DLD1 (cell line): ENCODE measurements at regions not wholly inside any gene's neighbourhood (a gene's known extent, or its start where the extent isn't known, plus 50 kb on each side); places are given as distances from the start of the nearest gene placed in this dataset.
"Not testable (repeated sequence)": the region's sequence is repeated elsewhere in the genome, so short reads cannot be mapped to it uniquely, and the experiment has no call there.

Experiments used
- in situ Hi-C: cut with HindIII; loops from 2 replicates; pipeline ENCODE4 v1.10.0; 2017; ENCODE audit warnings: low sequenced_read_pairs

DNA sequence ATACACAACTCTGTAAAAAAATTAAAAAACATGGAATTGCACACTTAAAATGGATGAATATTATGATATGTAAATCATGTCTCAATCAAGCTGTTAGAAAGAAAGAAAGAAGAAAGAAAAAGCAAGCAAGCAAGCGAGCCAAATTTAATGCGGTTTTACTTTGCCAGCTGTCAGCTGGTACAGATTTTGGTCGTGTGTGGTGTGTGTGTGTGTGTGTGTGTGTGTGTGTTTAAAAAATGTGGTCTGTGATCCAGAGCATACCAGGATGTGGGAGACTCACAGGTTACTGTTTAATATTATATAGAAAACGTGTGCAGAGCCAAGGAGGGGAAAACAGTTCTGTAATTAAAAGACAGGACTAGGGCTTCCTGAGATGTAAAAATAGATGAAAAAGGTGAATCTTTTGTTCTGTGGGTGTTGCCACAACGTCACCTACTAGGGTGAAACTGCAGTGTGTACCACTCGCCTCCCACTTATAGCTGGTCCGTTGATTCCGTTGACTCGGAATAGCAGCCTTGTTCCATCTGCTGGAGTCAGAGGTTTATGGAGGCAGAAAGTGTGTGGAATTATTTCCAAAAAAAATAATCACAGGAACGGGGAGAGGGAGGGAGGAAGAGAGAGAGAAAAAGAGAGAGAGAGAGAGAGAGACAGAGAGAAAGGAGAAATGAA is 197.7 kb downstream of the BCAS1 start:
- in situ Hi-C loops, result no loop called here

DNA sequence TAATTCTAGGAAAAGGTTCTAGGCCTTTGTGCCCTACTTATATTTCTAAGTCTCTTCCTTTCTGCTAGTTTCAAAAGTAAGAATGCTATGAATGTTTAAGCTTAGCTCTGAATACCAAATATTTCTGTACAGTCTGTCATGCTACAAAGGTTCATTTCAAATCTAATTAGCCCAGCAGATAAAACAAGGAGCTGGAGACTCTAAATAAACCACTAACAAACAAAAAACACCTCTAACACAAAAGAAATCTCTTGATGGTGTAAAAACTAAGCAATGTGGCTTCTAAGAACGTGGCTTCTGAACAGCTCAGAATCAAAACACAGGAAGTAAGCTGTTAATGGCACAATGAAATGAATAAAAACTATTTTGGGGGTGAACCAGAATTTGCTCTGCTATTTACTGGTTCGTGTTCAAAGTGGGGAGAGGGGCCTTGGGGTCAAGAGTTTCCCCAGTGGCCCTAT is 198.3 kb downstream of the BCAS1 start:
- in situ Hi-C loops, result no loop called here

DNA sequence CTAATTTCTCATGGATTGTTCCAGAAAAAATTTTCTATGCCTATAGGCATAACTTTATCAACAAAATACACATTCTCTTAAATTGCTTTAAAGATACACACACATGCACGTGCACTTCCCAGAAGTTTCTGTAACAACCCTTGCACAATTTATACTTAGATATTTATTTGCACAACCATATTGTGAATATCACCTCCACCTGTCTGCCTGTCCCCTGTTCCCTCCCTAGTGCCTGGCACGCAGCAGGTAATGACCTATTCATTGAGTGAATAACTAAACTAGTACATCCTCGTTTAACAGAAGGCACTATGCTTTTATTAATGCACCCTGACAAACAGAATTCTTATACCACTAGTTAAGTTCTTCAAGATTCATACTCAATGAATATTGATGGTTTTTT is 198.9 kb downstream of the BCAS1 start:
- in situ Hi-C loops, result no loop called here

- in situ Hi-C loops, result no loop called here
Measured at GRCh38 chr20:53870426-53871315, 199.7 kb downstream of the BCAS1 start.

GRCh38 chr20:53869466-53870258 is 200.7 kb downstream of the BCAS1 start:
- in situ Hi-C loops, result no loop called here

DNA sequence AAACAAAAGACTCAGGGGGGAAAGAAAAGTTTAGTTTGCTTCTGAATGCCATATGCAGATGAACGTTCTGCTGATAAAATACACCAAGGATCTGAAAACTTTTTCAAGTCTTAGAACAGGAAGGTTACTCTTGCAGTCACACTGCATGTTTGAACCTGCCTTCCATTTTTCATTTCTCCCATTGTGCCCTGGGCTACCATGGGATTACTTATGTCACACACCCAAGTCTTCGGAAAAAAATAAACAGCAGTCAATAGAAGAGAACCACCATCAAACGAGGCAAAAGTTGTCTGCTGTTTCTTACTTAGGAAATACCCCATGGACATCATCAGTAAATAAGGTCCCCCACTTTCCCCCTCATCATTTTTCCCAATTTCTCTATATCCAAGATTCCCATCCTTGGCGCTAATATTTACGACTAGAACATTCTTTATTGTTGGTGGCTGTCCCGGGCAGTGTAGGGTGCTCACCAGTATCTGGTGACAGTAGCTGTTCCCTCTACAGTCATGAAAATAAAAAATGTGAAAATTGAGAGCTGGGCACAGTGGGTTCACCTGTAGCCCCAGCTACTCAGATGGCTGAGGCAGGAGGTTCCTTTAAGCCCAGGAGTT is 202.5 kb downstream of the BCAS1 start:
- in situ Hi-C loops, result no loop called here

GRCh38 chr20:53866794-53867740 is 203.3 kb downstream of the BCAS1 start:
- in situ Hi-C loops, result no loop called here

DNA sequence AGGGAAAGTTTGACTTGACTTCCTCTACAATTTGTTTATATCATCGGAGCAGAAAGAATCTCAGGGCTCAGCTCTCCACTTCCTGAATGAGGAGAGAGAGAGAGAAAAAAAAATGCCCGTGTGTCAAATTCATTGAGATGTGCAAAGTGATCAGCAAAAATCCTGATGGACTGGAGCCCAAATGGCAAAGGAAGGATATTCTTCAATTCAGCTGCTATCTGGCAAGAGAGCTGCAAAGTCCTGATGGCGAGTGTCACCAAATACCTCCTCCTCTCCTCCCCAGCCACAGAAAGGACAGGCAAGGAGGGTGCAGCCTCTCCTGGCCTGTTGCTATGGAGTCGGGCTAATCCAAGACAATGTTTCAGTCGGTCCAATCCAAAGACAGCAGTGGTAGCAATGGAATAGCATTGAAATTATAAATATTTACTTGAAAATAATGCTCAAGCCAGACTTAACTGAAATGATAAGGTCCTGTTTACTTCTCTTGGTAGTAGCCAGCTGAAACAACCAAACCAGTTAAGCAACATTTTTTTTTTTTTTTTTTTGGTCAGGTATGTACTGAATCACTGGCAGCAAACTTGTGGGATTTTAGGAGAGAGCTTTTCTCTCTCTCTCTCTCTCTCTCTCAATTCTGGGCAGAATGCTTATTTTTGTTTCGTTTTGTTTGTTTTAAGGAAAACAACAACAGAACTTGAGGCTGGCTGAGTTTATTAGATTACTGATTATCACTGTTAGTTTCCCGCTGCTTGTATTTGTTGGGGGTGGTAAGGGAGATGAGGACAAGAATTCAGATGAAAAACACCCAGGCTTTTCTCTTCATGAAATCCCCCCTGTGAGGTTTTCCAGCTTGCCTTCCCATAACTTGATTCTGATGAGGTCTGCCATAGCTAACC is 204.2 kb downstream of the BCAS1 start:
- in situ Hi-C loops, result no loop called here

- in situ Hi-C loops, result not testable (repeated sequence)
Measured at GRCh38 chr20:53864765-53865683, 205.4 kb downstream of the BCAS1 start.

- in situ Hi-C loops, result not testable (repeated sequence)
Measured at GRCh38 chr20:53863923-53864641, 206.3 kb downstream of the BCAS1 start.

DNA sequence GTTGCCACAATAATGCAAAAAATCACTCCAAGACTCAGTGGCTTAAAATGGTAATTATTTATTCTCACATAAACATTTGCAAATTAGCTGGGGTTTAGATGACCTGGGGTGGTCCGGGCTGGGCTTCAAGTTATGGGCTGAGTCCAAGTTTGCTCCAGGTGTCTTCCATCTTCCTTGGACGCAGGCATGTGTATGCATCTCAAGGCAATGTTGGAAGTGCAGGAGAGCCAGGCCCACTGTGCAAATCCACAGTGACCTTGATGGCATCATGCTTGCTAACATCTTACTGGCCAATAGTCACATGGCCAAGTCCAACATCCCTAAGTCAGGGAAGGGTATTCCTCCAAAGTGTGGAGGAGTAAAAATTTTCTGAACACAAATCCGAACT is 206.9 kb downstream of the BCAS1 start:
- in situ Hi-C loops, result not testable (repeated sequence)

DNA sequence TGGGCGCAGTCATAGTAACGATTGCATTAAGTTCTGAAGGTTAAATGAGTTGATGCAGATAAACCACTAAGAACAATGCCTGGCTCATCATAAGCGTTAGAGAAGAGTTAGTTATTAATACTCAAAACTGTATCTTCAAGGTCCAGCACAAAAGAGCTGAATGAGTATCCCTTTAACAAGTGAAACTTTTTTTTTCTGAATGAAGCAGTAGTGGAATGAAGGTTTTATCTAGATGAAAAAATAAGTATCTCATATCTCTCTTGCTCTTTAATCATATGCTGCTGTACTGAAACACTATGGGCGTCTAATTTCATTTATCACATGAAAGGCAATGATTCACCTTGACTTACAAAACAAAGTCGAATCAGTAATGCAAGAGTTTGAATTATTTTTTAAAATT is 207.4 kb downstream of the BCAS1 start:
- in situ Hi-C loops, result not testable (repeated sequence)

DNA sequence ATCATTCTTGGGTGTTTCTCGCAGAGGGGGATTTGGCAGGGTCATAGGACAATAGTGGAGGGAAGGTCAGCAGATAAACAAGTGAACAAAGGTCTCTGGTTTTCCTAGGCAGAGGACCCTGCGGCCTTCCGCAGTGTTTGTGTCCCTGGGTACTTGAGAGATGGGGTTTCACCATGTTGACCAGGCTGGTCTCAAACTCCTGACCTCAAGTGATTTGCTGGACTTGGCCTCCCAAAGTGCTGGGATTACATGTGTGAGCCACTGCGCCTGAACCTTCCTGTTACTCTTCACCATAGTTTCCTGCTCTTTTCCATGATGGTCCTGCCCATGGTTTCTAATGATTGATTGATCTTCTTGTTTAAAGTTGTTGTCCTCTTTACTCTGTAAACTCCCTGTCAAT is 207.9 kb downstream of the BCAS1 start:
- in situ Hi-C loops, result not testable (repeated sequence)

DNA sequence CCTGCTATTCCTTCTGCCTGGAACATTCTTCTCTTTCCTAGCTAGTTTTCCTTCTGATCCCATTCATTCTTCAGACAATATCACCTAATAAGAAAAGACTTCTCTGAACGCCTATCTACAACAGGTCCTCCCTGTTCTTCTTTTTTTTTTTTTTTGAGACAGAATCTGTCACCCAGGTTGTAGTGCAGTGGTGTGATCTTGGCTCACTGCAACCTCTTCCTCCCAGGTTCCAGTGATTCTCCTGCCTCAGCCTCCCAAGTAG is 208.3 kb downstream of the BCAS1 start:
- in situ Hi-C loops, result not testable (repeated sequence)

DNA sequence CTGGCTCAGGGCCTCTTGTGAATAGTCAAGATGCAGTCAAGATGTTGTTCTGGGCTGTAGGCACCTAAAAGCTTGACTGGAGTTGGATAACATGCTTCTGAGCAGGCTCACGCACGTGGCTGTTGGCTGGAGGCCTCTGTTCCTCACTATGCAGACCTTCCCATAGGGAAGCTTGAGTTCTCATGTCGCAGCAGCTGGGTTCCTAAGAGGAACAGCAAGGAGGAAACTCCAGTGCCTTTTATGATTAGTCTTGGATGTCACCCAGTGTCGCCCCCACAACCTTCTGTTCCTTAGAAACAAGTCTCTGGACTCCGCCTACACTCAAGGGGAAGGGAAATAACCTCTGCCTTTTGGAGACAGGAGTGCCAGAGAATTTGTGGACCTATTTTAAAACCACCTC is 210.7 kb downstream of the BCAS1 start:
- in situ Hi-C loops, result no loop called here

DNA sequence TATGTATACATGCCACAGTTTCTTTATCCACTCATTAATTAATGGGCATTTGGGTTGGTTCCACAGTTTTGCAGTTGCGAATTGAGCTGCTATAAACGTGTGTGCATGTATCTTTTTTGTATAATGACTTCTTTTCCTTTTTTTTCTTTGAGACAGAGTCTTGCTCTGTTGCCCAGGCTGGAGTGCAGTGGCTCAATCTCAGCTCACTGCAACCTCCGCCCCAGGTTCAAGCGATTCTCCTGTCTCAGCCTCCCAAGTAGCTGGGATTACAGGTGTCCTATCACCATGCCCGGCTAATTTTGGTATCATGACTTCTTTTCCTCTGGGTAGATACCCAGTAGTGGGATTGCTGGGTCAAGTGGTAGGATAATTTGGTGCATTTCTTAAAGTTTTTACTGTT is 211.4 kb downstream of the BCAS1 start:
- in situ Hi-C loops, result not testable (repeated sequence)

GRCh38 chr20:53858516-53858915 is 211.9 kb downstream of the BCAS1 start:
- in situ Hi-C loops, result not testable (repeated sequence)
